HepG2 (cell line): ENCODE measurements at regions not wholly inside any gene's neighbourhood (a gene's known extent, or its start where the extent isn't known, plus 50 kb on each side); places are given as distances from the start of the nearest gene placed in this dataset.

ENCODE experiments used
- ATAC-seq: fragments of 200-7000 bp; cut with Tn5 transposase; 3 replicates; pipeline ENCODE4 v1.9.1; 2020; ENCODE audit warnings: mild to moderate bottlenecking, moderate library complexity
- BruUV-seq: library from RNA; stranded (reverse); fragments of 400-500 nt; replicated peaks from 2 replicates; lab custom pipeline; 2021; lab: Mats Ljungman, UMichigan
- CTCF ChIA-PET: fragments of 300-600 bp; formaldehyde crosslinking; extraction: SDS; loops from one replicate; lab custom pipeline; 2021; ENCODE audit warnings: low total read pairs, inconsistent platforms, low intra/inter-chr PET ratio; lab: Yijun Ruan, JAX
- POLR2A ChIA-PET: fragments of 350-600 bp; sonication (Branson Sonifier 250); formaldehyde crosslinking; loops from one replicate; lab custom pipeline; 2020; ENCODE audit warnings: antibody characterized with exemption, inconsistent platforms; lab: Yijun Ruan, JAX
- DNase-seq: peaks from one replicate; pipeline ENCODE4 v3.0.0-alpha.2; 2015; ENCODE audit warnings: low spot score
- FAIRE-seq: peaks from 3 replicates; lab custom pipeline; 2011; peaks lifted over from hg19 to GRCh38; lab: Jason Lieb, UNC
- H2AFZ ChIP-seq: one replicate; pipeline ENCODE4 v1.6.1; 2011; ENCODE audit warnings: low read length, inconsistent platforms
- H3K27ac ChIP-seq: fragments of 300-600 bp; 3 replicates; pipeline ENCODE4 v1.8.0; 2011; ENCODE audit warnings: mixed run types, mild to moderate bottlenecking, mixed read lengths, low read length, inconsistent platforms; ENCODE audit not compliant: insufficient read depth; ENCODE audit errors: extremely low read length
- H3K27me3 ChIP-seq, 2 experiments: fragments of 200-600 bp in 1 of 2; 2 replicates in 1 of 2; 3 replicates in 1 of 2; pipeline versions ENCODE4 v1.6.0 to v1.8.0; 2011; ENCODE audit warnings: low read length in 2 of 2, mild to moderate bottlenecking in 2 of 2, moderate library complexity in 2 of 2, inconsistent platforms in 1 of 2; ENCODE audit not compliant: insufficient read depth in 2 of 2, control insufficient read depth in 1 of 2
- H3K36me3 ChIP-seq, 2 experiments: fragments of 200-600 bp in 1 of 2; replicated peaks in 1 of 2; 2 replicates in 1 of 2; 3 replicates in 1 of 2; pipeline versions ENCODE4 v1.5.1 to v1.8.0; 2011; ENCODE audit warnings: low read length in 2 of 2, inconsistent platforms in 1 of 2; ENCODE audit not compliant: insufficient read depth in 2 of 2, control insufficient read depth in 1 of 2
- H3K4me1 ChIP-seq: 2 replicates; pipeline ENCODE4 v1.5.1; 2012; ENCODE audit warnings: low read length, inconsistent platforms; ENCODE audit not compliant: insufficient read depth
- H3K4me2 ChIP-seq: 2 replicates; pipeline ENCODE4 v1.6.0; 2011; ENCODE audit warnings: low read depth, low read length, inconsistent platforms
- H3K4me3 ChIP-seq, 3 experiments: fragments of 200-600 bp in 1 of 3; sonication (generic), shearing (Covaris generic) in 1 of 3; replicated peaks in 1 of 3; 2 replicates each; pipeline ENCODE4 v1.5.1; 2011 to 2016; ENCODE audit warnings: low read length in 3 of 3, inconsistent platforms in 2 of 3, low read depth in 2 of 3, mild to moderate bottlenecking in 2 of 3, control low read depth in 1 of 3, mixed read lengths in 1 of 3; ENCODE audit not compliant: insufficient read depth in 1 of 3
- H3K79me2 ChIP-seq: one replicate; pipeline ENCODE4 v1.6.1; 2011; ENCODE audit warnings: low read length, inconsistent platforms; ENCODE audit not compliant: insufficient read depth
- H3K9ac ChIP-seq: 2 replicates; pipeline ENCODE4 v1.6.0; 2011; ENCODE audit warnings: mild to moderate bottlenecking, low read depth, low read length, inconsistent platforms; ENCODE audit not compliant: insufficient read depth
- H3K9me3 ChIP-seq: 2 replicates; pipeline ENCODE4 v1.5.1; 2012; ENCODE audit warnings: mild to moderate bottlenecking, low read length
- H4K20me1 ChIP-seq: 2 replicates; pipeline ENCODE4 v1.6.0; 2011; ENCODE audit warnings: inconsistent platforms, mild to moderate bottlenecking, low read length, moderate library complexity; ENCODE audit not compliant: insufficient read depth
- POLR2AphosphoS2 ChIP-seq: IDR thresholded peaks from 2 replicates; pipeline ENCODE4 v1.6.1; 2011; ENCODE audit warnings: low read depth, low read length, improper control_type of control experiment
- PRDM4 ChIP-seq: sonication (generic); formaldehyde crosslinking; IDR thresholded peaks from 2 replicates; pipeline ENCODE4 v1.9.0; 2021; ENCODE audit warnings: missing genetic modification reagents, borderline replicate concordance
- SMC3 ChIP-seq: IDR thresholded peaks from 2 replicates; pipeline ENCODE4 v1.6.1; 2011; ENCODE audit warnings: low read length, improper control_type of control experiment
- STAT5B ChIP-seq: sonication (generic); formaldehyde crosslinking; IDR thresholded peaks from 2 replicates; pipeline ENCODE4 v1.4.0; 2020; ENCODE audit warnings: missing genetic modification reagents
- USF2 ChIP-seq, 2 experiments: sonication (generic) in 1 of 2; formaldehyde crosslinking in 1 of 2; IDR thresholded peaks; 2 replicates each; pipeline versions ENCODE4 v1.5.1 to v1.6.1; 2011 to 2020; ENCODE audit warnings: borderline replicate concordance in 1 of 2, low read depth in 1 of 2, low read length in 1 of 2, mild to moderate bottlenecking in 1 of 2, missing genetic modification reagents in 1 of 2, moderate library complexity in 1 of 2
- ZFP90 ChIP-seq: sonication (generic); formaldehyde crosslinking; IDR thresholded peaks from 2 replicates; pipeline ENCODE4 v1.8.0; 2022; ENCODE audit warnings: missing genetic modification reagents, mild to moderate bottlenecking, inconsistent platforms, borderline replicate concordance
- ZNF276 ChIP-seq: sonication (generic); formaldehyde crosslinking; IDR thresholded peaks from 2 replicates; pipeline ENCODE4 v1.4.0; 2020; ENCODE audit warnings: mild to moderate bottlenecking, low read depth, missing genetic modification reagents
- ZNF674 ChIP-seq: sonication (generic); formaldehyde crosslinking; IDR thresholded peaks from 2 replicates; pipeline ENCODE4 v1.5.0; 2020; ENCODE audit warnings: low read depth, mild to moderate bottlenecking, missing genetic modification reagents
- WGBS: methylation state at CpG from one replicate; pipeline ENCODE4 v1.1.6; 2017; ENCODE audit warnings: low lambda C conversion rate; 5-methylcytosine and 5-hydroxymethylcytosine counted together
- in situ Hi-C: cut with HindIII; loops from 2 replicates; pipeline ENCODE4 v1.10.0; 2017; ENCODE audit warnings: low pct_unique_long_range_greater_than_20kb; ENCODE audit not compliant: extremely low pct_ligation_motif_present
- intact Hi-C: fragments of 100-400 bp; cut with micrococcal nuclease; formaldehyde crosslinking; loops from one replicate; pipeline ENCODE4 v1.10.0; 2022; ENCODE audit not compliant: unreplicated experiment

GRCh38 chr5:130762031-130762430, 403.0 kb downstream of the HINT1 start:
- intact Hi-C loops = no loop called here
- POLR2A ChIA-PET = no interaction called here
- FAIRE-seq (no peak), ATAC-seq (no peak), DNase-seq (no peak)
- H3K9ac ChIP-seq = no peak overlapping the region
- no peaks in the 10 kb centered on the region for H3K79me2 ChIP-seq
- BruUV-seq = no TSS peak
- H3K27me3 ChIP-seq = no peaks in the 10 kb centered on the region
- no peak overlapping the region for H2AFZ ChIP-seq
- in situ Hi-C loops = no loop called here
- 0% methylated on average over 1 of the region's 1 CpG for WGBS
- no peaks in the 10 kb centered on the region for H3K4me1 ChIP-seq
- CTCF ChIA-PET = no interaction called here
- H4K20me1 ChIP-seq = no peaks in the 10 kb centered on the region
- no peak overlapping the region for H3K27ac ChIP-seq
- no peak overlapping the region for H3K4me3 ChIP-seq
- TF ChIP-seq STAT5B (CRISPR knock-in tag) (no peak), SMC3 (no peak), ZNF276 (CRISPR knock-in tag) (no peak), ZNF674 (CRISPR knock-in tag) (no peak), PRDM4 (CRISPR knock-in tag) (no peak), USF2 (IDR thresholded peaks at IDR 0.05; ENCODE audit: low read depth, low read length) (no peak), USF2 (CRISPR knock-in tag; IDR thresholded peaks at IDR 0.05; ENCODE audit: borderline replicate concordance) (no peak), POLR2AphosphoS2 (no peak), ZFP90 (CRISPR knock-in tag) (no peak)
- TF ChIP-seq, all 625 proteins: peak for 0
- no peaks in the 10 kb centered on the region for H3K9me3 ChIP-seq
- H3K36me3 ChIP-seq = no peaks in the 10 kb centered on the region
- H3K4me2 ChIP-seq = no peak overlapping the region
